Immature natural killer cell (primary cell): ENCODE measurements at regions not wholly inside any gene's neighbourhood (a gene's known extent, or its start where the extent isn't known, plus 50 kb on each side); places are given as distances from the start of the nearest gene placed in this dataset.
"Not testable (repeated sequence)": the region's sequence is repeated elsewhere in the genome, so short reads cannot be mapped to it uniquely, and the experiment has no call there.

ENCODE experiments used
- DNase-seq, 3 donors: peaks; one replicate each; pipeline ENCODE4 v3.0.0; 2022; ENCODE audit warnings: mixed read lengths in 1 of 3
- H3K27ac Mint-ChIP-seq, 6 donors: one replicate each; pipeline ENCODE4 v1.8.0; 2020; ENCODE audit warnings: mixed read lengths in 6 of 6, mild to moderate bottlenecking in 5 of 6, inconsistent platforms in 4 of 6, moderate library complexity in 3 of 6
- H3K27me3 Mint-ChIP-seq, 3 donors: one replicate each; pipeline ENCODE4 v1.8.0; 2020 to 2021; ENCODE audit warnings: low read depth in 3 of 3, mild to moderate bottlenecking in 3 of 3, mixed read lengths in 3 of 3, moderate library complexity in 3 of 3, inconsistent platforms in 1 of 3
- H3K36me3 Mint-ChIP-seq, 3 donors: one replicate each; pipeline ENCODE4 v1.8.0; 2020; ENCODE audit warnings: mixed read lengths in 3 of 3, inconsistent platforms in 2 of 3, mild to moderate bottlenecking in 2 of 3
- H3K4me1 Mint-ChIP-seq, 2 donors: one replicate each; pipeline ENCODE4 v1.8.0; 2020; ENCODE audit warnings: inconsistent platforms in 2 of 2, mild to moderate bottlenecking in 2 of 2, mixed read lengths in 2 of 2, moderate library complexity in 1 of 2
- H3K4me3 Mint-ChIP-seq, 5 donors: one replicate each; pipeline ENCODE4 v1.8.0; 2020; ENCODE audit warnings: mild to moderate bottlenecking in 5 of 5, mixed read lengths in 5 of 5, inconsistent platforms in 3 of 5, moderate library complexity in 3 of 5
- H3K9me3 Mint-ChIP-seq, 6 donors: one replicate each; pipeline ENCODE4 v1.8.0; 2020; ENCODE audit warnings: mild to moderate bottlenecking in 6 of 6, mixed read lengths in 6 of 6, inconsistent platforms in 4 of 6, moderate library complexity in 3 of 6

DNA sequence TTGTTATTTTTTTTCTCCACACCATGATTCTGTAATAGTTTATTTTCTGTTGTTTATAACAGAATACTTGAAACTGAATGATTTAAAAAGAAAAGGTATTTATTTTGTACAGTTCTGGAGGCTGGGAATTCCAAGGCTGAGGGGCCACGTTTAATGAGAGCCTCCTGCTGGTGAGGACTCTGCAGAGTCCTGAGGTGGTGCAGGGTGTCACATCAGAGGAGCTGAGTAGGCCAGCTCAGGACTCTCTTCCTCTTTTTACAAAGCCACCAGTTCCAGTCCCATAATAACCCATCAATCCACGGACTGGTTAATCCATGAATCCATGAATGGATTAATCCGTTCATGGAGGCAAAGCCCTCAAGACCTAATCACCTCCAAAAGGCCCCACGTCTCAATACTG lies 71.6 kb downstream of the TFAP2A start:
- H3K4me1 Mint-ChIP-seq: no peaks in the 10 kb centered on the region
- no peaks in the 10 kb centered on the region for H3K36me3 Mint-ChIP-seq
- DNase-seq: no peak
- peaks cover 0 to 7% (median 0%) of the 10 kb centered on the region in 3 donors for H3K27me3 Mint-ChIP-seq
- H3K4me3 Mint-ChIP-seq: no peak overlapping the region
- H3K27ac Mint-ChIP-seq: no peak overlapping the region
- peaks cover 0 to 5% (median 0%) of the 10 kb centered on the region in 6 donors for H3K9me3 Mint-ChIP-seq

DNA sequence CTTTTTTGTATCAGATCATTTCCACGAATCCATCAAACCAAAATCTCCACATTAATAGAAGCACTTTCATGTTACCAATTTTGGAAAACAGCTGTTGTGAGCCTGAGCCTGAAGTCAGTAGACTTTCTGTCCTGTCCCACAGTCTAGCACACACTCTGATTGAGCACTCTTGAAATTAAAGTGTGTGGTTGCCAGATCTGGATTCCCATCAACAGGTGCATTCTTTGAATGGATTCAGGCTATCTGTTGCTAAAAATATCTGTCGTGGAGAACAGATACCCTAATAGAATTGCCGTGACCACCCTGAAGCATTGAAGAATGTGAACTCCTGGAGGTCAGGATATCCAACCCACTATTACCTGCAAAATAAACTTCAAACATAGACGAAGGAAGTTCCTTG lies 73.3 kb downstream of the TFAP2A start:
- H3K9me3 Mint-ChIP-seq: peaks cover 0 to 2% (median 0%) of the 10 kb centered on the region in 6 donors
- H3K27ac Mint-ChIP-seq: no peak overlapping the region
- no peak overlapping the region for H3K4me3 Mint-ChIP-seq
- no peaks in the 10 kb centered on the region for H3K4me1 Mint-ChIP-seq
- H3K27me3 Mint-ChIP-seq: peaks cover 0 to 4% (median 1%) of the 10 kb centered on the region in 3 donors
- no peaks in the 10 kb centered on the region for H3K36me3 Mint-ChIP-seq
- no peak for DNase-seq

GRCh38 chr6:10338151-10338550 lies 76.7 kb downstream of the TFAP2A start:
- H3K27ac Mint-ChIP-seq: no peak overlapping the region
- H3K27me3 Mint-ChIP-seq: peaks cover 0 to 1% (median 0%) of the 10 kb centered on the region in 3 donors
- H3K9me3 Mint-ChIP-seq: peaks cover 0 to 2% (median 0%) of the 10 kb centered on the region in 6 donors
- no peaks in the 10 kb centered on the region for H3K4me1 Mint-ChIP-seq
- no peak overlapping the region for H3K4me3 Mint-ChIP-seq
- DNase-seq: no peak
- no peaks in the 10 kb centered on the region for H3K36me3 Mint-ChIP-seq

DNA sequence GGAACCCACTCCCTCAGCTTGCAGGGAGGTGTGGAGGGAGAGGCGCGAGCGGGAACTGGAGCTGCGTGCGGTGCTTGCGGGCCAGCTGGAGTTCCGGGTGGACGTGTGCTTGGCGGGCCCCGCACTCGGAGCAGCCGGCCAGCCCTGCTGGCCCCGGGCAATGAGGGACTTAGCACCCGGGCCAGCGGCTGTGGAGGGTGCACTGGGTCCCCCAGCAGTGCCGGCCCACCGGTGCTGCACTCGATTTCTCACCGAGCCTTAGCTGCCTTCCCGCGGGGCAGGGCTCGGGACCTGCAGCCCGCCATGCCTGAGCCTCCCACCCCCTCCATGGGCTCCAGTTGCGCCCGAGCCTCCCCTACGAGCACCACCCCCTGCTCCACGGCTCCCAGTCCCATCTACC lies 77.5 kb downstream of the TFAP2A start:
- H3K36me3 Mint-ChIP-seq, H3K9me3 Mint-ChIP-seq, H3K4me3 Mint-ChIP-seq, H3K4me1 Mint-ChIP-seq, H3K27ac Mint-ChIP-seq, H3K27me3 Mint-ChIP-seq, DNase-seq: not testable (repeated sequence)

- Mint-ChIP-seq H3K36me3 (no peaks in the 10 kb centered on the region), H3K9me3 (peaks cover 0 to 3% (median 0%) of the 10 kb centered on the region in 6 donors), H3K4me3 (no peak overlapping the region), H3K27ac (no peak overlapping the region), H3K4me1 (no peaks in the 10 kb centered on the region), H3K27me3 (no peaks in the 10 kb centered on the region)
- no peak for DNase-seq
Observed at GRCh38 chr6:10332111-10332510, 82.8 kb downstream of the TFAP2A start.

DNA sequence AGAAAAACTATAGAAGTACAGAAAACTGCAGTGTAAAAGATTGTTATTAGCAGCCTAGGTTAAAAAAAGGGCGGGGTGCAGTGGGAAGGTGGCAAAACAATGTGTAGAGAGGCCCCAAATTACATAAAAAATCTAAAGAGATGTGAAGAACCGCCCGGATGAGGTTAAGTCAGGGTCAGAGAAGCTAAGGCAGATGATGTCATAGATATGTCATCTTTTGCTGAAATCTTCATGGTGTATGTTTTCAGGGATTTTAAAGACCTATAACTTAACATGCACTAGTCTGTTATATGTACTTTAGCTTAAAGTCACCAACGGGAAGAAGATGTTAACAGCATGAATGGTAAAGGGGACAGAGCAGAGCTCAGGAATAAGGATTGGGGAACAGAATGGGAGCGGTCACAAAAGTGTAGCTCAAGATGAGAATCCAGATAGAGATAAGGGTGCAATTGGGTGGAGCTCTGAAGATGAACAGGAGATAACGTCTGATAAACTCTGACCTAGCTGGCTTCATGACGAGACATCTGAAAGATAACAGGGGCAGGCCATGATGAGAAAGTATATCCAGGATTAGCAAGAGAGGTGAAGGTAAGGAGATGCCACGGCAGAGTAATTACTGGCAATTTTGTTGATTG lies 83.4 kb downstream of the TFAP2A start:
- no peaks in the 10 kb centered on the region for H3K4me1 Mint-ChIP-seq

DNA sequence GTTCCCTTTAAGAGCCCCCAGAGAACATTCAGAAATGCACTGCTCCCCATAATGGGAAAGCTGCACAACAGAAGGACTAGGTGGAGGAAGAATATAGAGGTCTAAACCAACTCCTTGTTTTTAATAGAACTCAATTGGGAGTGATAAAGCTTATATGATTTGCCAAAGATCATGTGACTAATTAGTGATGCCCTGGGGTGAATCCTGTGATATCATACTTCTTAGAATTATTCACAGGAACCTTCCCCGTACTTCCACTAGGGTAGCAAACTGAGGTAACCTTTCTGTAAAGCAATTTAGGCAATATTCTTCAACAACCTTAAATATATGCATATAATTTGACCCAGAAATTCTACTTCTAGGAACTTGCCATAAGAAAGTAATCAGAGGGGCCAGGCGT lies 84.4 kb downstream of the TFAP2A start:
- no peak overlapping the region for H3K27ac Mint-ChIP-seq
- H3K36me3 Mint-ChIP-seq: no peaks in the 10 kb centered on the region
- H3K4me3 Mint-ChIP-seq: no peak overlapping the region
- peaks cover 0 to 3% (median 0%) of the 10 kb centered on the region in 6 donors for H3K9me3 Mint-ChIP-seq
- DNase-seq: no peak
- H3K4me1 Mint-ChIP-seq: no peaks in the 10 kb centered on the region
- no peaks in the 10 kb centered on the region for H3K27me3 Mint-ChIP-seq

More for the DNA sequence above, 83.4 kb downstream of the TFAP2A start:
- H3K9me3 Mint-ChIP-seq: peaks cover 0 to 3% (median 0%) of the 10 kb centered on the region in 6 donors
- DNase-seq: no peak
- H3K27ac Mint-ChIP-seq: no peak overlapping the region
- H3K27me3 Mint-ChIP-seq: no peaks in the 10 kb centered on the region
- H3K36me3 Mint-ChIP-seq: no peaks in the 10 kb centered on the region
- H3K4me3 Mint-ChIP-seq: no peak overlapping the region

DNA sequence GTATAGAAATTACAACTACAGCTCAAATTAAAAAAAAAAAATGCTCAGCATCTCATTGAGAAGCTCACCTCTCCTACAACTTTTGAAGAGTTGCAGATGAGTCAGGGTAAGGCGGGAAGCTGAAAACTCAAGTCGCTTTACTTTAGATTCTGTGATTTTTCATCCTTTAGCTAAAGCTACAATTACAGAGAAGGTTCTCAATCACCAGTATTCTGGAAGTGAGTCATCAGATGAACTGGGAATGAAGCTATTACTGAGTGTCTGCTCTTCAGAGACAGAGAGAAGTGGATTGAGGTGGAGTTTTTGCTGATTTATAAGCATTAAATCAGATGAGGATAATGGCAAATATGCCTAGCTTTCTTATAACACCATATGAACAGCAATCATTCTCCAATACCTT lies 91.9 kb downstream of the TFAP2A start:
- DNase-seq: no peak
- Mint-ChIP-seq H3K27me3 (peaks cover 0 to 5% (median 2%) of the 10 kb centered on the region in 3 donors), H3K9me3 (peaks cover 0 to 5% (median under 1%) of the 10 kb centered on the region in 6 donors), H3K36me3 (no peaks in the 10 kb centered on the region), H3K27ac (no peak overlapping the region), H3K4me1 (no peaks in the 10 kb centered on the region), H3K4me3 (no peak overlapping the region)

DNA sequence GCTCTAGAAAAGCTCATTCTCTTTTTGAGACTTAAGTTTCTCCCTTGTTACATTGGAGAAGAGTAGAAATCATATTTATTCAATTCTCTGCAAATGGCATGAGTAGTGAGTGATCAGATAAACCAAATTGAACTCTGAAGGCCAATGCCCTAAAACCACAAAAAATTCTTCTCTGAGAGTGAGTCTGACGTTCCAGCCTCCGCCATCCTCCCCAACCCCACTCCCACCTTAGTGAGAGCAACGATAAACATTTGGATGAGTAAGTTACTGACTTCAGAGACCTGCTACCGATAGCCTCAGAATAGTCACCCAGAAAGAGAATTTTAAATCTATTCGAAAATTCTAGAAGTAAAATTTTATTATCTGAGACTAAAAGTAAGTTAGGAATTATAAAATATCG lies 94.6 kb downstream of the TFAP2A start:
- Mint-ChIP-seq H3K4me3 (no peak overlapping the region), H3K27ac (no peak overlapping the region), H3K4me1 (no peaks in the 10 kb centered on the region)

DNA sequence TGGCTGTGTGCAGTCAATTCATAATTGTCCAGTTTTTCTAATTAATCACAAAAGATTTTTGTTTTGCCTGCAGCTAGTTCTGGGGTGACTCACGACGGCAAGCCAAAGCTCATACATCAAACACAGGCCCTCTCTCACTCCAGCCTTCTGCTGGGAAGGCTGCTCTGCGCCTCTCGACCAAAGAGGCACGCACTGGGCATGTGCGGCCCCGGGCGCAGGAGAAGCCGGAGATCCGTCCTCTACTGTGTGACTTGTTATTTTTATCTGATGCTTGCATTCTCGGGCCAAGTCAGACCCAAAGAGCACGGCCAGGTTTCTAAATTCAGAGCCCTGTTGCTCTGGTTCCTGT lies 98.5 kb downstream of the TFAP2A start:
- Mint-ChIP-seq H3K4me1 (no peaks in the 10 kb centered on the region), H3K36me3 (no peaks in the 10 kb centered on the region), H3K27me3 (peaks cover 0 to 5% (median 1%) of the 10 kb centered on the region in 3 donors), H3K9me3 (peaks cover 0 to 5% (median under 1%) of the 10 kb centered on the region in 6 donors), H3K27ac (no peak overlapping the region), H3K4me3 (no peak overlapping the region)
- no peak for DNase-seq

More for the DNA sequence above, 94.6 kb downstream of the TFAP2A start:
- no peak for DNase-seq
- Mint-ChIP-seq H3K27me3 (peaks cover 0 to 5% (median 2%) of the 10 kb centered on the region in 3 donors), H3K36me3 (no peaks in the 10 kb centered on the region), H3K9me3 (peaks cover 0 to 5% (median under 1%) of the 10 kb centered on the region in 6 donors)

GRCh38 chr6:10315658-10316372 lies 99.1 kb downstream of the TFAP2A start:
- H3K9me3 Mint-ChIP-seq: peaks cover 0 to 5% (median under 1%) of the 10 kb centered on the region in 6 donors
- no peak overlapping the region for H3K4me3 Mint-ChIP-seq
- H3K27me3 Mint-ChIP-seq: peaks cover 0 to 3% (median 1%) of the 10 kb centered on the region in 3 donors
- no peaks in the 10 kb centered on the region for H3K4me1 Mint-ChIP-seq
- no peaks in the 10 kb centered on the region for H3K36me3 Mint-ChIP-seq
- DNase-seq: no peak
- H3K27ac Mint-ChIP-seq: no peak overlapping the region

- no peak for DNase-seq
- no peak overlapping the region for H3K27ac Mint-ChIP-seq
- peaks cover 0 to 2% (median 1%) of the 10 kb centered on the region in 3 donors for H3K27me3 Mint-ChIP-seq
- no peak overlapping the region for H3K4me3 Mint-ChIP-seq
- H3K9me3 Mint-ChIP-seq: peaks cover 0 to 5% (median under 1%) of the 10 kb centered on the region in 6 donors
- no peaks in the 10 kb centered on the region for H3K36me3 Mint-ChIP-seq
- no peaks in the 10 kb centered on the region for H3K4me1 Mint-ChIP-seq
Observed at GRCh38 chr6:10315034-10315433, 99.8 kb downstream of the TFAP2A start.

- no peaks in the 10 kb centered on the region for H3K4me1 Mint-ChIP-seq
- H3K27me3 Mint-ChIP-seq: peaks cover 0 to 2% (median 1%) of the 10 kb centered on the region in 3 donors
- H3K27ac Mint-ChIP-seq: no peak overlapping the region
- H3K36me3 Mint-ChIP-seq: no peaks in the 10 kb centered on the region
- H3K4me3 Mint-ChIP-seq: no peak overlapping the region
- H3K9me3 Mint-ChIP-seq: peaks cover 0 to 5% (median 0%) of the 10 kb centered on the region in 6 donors
- no peak for DNase-seq
Observed at GRCh38 chr6:10314163-10314955, 100.5 kb downstream of the TFAP2A start.

DNA sequence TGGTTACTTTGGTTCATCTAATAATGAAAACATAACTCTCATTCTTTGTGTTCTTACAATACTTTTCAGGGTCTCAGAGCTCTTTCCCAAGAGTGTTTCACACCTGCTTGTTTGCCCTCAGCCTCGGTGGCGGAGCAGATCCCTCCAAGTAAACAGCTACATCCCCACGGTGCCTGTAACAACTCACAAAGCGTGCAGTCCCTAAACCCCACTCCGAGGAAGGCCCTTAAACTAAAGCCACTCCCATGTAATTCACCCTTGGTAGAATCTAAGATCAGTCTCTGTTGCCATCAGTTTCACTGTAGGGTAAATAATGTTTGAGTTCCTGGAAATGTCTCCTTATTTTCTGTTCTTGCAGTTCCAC lies 101.1 kb downstream of the TFAP2A start:
- H3K27ac Mint-ChIP-seq: no peak overlapping the region
- peaks cover 0 to 4% (median 0%) of the 10 kb centered on the region in 6 donors for H3K9me3 Mint-ChIP-seq
- DNase-seq: no peak
- no peak overlapping the region for H3K4me3 Mint-ChIP-seq
- H3K27me3 Mint-ChIP-seq: peaks cover 0 to 2% (median 1%) of the 10 kb centered on the region in 3 donors
- H3K36me3 Mint-ChIP-seq: no peaks in the 10 kb centered on the region
- no peaks in the 10 kb centered on the region for H3K4me1 Mint-ChIP-seq
